Activated CD8-positive, alpha-beta memory T cell treated with anti-CD3 and anti-CD28 coated beads for 1 hour (primary cell): ENCODE measurements at regions not wholly inside any gene's neighbourhood (a gene's known extent, or its start where the extent isn't known, plus 50 kb on each side); places are given as distances from the start of the nearest gene placed in this dataset.

Experiments
- DNase-seq, 2 donors: peaks; one replicate each; pipeline ENCODE4 v3.0.0-alpha.2; 2020; ENCODE audit warnings: low read depth in 1 of 2; ENCODE audit errors: extremely low read depth in 1 of 2

DNA sequence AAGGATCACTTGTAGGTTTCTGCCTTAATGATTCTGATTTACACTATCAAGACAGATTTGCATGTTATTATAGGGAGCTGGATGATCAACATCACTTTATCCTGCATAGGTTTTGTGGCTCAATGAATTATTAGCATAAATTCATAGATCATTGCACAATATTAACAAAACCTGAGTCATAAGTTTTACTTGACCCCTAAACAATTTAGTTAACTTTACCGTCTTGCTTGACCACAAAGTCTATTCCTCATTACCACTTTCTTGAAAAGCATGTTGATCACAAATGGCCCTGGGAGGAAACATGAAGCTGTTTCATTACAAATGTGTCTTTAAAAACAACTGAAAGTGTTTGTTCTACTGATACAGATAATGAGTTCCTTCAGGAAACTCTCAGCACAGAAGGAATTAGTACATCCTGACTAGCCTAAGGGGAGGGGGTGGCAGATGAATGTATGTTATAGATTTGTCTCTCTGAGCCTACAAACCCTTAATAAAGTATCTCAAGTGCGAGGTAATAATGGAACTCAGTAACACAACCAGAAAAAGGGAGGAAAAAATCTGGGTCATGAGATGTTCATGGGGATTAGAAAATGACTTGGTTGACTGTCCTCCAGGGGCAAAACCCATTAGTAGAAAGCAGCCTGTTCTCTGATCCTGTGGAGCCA, 303.4 kb downstream of the PIK3C3 start:
- DNase-seq = no peak

DNA sequence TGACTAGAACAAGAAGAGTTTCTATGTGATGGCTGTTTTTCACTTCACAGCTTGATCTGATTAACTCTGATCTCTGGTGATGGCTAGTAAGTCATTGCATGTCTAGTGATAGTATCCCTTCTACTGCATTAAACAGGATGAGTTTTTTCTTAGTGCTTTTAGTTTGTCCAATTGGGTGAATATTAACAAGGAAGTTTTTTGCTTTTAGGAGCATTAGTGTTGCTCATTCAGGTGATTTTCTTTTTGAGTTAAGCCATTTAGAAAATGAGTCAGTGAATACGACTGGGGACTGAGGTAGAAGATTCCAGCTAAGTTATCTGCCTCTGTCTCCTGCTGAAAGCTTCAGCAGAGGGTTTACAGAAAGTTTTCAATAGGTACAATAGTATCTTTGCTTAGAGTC, 306.7 kb downstream of the PIK3C3 start:
- DNase-seq = no peak

DNA sequence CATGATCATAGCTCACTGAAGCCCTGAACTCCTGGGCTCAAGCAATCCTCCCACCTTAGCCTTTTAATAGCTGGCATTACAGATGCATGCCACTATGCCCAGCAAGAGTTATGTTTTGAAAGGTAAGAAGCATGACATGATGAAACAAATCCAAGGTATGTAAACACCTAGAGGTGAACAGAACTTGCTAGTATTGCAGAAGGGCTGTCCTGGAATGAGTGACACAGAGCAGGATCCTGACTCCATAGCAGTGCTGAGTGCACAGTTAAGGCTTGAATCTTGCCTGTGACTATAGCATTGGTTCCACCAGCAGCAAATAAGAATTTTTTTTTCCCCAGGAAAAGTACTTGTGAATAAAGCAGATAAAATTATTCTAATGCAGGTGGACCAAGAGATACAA, 309.5 kb downstream of the PIK3C3 start:
- no peak for DNase-seq

DNA sequence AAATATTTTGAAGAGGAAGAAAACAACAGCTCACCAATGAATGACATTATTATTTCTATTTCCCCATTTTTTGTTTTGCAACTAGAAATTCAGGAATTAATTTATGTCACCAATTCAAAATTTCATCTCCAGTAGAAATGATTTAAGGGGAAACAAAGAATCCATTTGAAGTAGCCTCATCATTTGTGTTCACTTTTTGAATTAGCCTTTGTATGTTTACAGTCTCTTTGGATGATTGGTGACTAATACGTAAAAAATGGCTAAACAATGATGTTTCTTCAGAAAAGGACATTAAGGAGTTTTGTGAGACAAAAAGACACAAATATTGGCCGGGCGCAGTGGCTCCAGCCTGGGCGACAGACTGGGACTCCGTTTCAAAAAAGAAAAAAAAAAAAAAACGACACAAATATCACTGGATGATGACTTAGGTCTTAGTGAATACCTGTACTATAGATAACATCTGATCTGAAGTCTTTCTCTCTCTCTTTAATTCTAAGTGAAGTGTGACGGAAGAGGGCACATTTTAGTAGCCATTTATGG, 313.2 kb downstream of the PIK3C3 start:
- no peak for DNase-seq

DNA sequence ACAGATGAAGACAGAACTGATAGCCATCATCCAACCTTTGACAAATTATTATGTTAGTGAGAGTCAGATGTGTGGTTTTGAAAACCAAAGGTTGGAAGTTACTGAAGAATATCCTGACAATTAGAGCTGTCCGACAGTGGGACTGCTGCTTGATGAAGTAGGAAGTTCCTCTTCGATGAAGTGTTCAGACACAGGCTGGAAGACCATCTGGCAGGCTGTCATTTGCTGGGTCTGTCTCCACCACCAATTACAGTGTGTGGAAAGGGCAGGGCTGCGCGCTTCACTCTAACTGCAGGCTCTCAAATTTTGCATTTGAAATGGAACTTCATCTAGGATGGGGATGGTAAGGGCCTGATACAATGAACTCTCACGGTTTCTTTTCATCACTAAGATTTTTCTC, 313.8 kb downstream of the PIK3C3 start:
- no peak for DNase-seq

DNA sequence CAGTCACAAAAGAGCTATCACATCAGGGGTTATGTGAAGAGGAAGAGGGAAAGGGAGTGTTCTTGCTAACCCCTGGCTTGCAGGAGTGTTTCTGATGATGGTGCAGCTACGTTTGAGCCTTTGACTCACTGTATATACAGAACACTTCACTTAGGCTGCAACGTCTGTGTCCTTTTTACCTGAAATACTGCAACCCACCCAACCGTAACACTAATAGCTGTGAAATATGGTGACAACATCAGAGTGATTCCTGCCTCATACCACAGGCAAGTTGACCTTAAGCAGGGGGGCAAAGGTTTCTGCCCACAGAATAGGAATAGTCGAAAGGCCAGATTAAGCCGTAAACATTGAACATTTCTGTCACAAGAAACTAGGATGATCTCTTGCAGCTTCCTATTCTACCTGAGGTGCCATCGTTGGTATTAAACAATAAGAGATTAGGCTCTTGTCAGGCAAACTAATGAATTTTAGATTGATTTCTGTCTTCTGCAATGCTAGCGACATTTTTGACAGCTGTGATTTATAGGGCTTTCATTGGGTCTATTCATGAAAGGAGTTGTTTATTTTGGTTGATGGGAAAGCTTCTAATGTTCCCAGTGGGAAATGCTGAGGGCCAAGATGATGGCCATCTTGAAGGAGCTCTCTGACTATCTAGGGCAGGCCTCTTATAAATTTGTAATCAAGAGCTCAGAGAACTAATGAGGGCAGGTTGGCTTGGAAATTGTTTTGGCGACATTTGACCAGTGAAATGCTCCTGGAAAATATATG, 316.8 kb downstream of the PIK3C3 start:
- DNase-seq = no peak

DNA sequence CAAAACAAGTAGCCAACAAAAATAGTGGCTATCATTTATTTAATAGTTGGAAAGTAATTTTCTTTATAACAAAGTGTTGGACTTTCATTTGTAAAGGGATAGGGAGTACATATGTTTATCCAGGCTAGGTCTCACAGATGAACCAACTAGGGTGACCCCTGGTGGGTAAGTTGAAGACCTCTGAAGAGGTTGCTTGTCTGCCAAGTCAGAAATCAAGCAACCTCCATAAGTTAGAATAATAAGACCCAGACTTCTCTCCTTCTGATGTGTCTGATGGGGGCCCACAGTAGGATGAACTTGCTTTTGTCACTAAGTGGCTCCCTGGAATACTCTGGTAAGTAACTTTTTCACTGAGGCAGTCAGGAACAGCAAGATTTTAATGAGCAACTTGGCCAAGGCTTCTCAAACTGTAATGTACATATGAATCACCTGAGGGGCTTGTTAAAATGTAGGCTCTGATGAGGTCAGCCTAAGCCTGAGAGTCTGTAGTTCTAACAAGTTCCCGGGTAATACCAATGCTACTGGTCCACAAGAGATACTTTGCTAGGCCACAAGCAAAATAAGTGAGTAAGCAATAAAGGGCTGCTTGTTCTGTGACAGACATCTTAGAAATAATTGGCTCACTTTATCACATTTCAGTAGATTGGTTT, 319.6 kb downstream of the PIK3C3 start:
- DNase-seq = no peak

DNA sequence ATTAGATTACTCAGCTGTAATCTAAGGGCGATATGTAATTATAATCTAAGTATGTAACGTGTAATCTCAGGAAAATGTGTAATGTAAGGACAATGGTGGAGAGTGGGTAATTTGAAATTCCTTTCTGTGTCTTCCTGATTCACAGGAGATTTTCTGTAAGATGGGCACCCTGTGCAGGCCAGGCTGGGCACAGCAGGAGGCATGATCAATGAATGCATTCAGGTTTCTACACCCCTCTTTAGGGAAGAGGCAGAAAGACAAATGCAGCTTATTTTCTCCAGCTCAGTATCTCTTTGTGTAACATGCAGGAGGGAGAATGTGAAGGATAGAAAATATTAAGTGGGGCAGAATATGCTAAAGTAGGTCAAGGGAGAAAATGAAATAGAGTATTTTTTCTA, 320.1 kb downstream of the PIK3C3 start:
- DNase-seq = no peak

DNA sequence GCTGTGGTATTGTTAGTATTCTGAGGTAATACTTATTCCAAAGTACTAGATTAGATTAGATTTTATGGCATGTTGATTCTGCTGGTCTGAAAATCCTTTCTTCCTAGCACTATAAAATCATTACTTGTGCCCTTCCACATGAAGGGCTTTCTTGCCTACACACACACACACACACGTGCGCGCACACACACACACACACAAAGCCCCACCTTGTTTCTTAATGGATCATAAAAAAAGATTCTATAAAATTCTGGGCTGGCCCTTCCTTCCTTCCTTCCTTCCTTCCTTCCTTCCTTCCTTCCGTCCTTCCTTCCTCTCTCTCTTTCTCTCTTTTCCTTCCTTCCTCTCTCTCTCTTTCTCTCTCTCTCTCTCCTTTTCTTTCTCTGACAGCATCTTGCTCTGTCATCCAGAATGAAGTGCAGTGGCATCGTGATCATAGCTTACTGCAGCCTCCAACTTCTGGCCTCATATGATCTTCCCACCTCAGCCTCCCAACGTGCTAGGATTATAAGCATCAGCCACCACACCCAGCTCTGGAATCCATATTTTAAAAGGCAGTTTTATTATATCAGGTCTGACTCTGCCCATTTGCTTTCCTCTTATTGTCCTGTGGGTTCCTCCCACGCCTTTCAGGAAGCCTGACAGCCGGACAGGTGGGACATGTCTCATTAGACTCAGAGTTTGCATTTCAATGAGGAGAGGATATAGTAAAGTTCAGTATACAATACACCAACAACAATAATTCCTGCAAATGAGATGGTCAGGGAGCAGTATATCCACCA, 321.1 kb downstream of the PIK3C3 start:
- DNase-seq = no peak

DNA sequence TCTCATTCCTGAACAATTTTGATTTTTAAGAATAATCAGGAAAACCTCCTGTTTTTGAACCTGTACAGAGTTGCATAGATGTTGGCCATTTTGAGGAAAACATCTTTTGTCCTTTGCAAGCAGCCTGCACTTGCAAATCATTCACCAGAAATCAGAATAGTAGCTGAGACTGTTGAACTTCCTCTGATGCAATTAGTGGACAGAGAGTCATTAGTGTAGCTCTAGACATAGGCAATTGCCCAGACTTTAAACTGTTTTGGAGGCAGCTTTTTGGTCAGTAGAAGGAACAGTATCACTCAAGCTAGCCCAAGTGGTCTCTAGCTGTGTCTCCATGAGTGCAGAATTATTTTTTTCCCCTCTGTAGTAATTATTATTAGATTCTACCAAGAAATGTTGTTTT, 326.1 kb downstream of the PIK3C3 start:
- no peak for DNase-seq

DNA sequence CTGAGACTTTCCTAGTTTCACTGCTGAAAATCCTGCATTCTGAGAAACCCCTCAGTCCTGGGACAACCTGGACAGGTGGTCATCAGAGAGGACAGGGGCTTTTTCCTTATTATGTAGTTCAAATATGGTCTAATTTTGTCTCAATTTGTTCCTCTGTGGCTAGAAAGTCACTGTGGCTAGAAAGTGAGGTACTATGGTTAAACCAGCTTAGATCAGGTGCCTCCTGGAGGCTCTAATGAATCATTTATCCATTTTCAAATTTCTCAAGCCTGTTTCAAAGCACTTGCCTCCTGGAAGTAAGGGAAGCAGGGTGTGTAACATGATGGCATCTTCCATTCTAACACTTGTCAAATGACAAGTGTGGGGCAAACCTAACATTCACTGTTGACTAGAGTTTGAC, 326.8 kb downstream of the PIK3C3 start:
- no peak for DNase-seq

DNA sequence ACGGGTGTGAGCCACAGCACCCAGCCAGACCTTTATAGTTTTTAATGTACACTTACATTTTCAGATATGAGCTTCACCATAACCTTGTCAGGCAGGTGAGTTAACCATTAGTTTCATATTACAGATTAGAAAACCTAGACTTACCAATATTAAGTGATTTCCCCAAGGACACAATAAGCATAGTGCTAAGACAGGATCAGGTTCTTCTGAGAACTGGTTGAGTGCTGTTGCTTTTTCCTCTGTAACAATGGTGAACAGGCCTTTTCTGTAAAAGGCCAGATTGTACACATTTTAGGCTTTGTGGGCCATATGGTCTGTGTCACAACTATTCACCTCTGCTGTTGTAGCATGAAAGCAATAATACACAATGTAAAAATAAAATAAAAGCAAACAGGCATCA, 332.0 kb downstream of the PIK3C3 start:
- no peak for DNase-seq

DNA sequence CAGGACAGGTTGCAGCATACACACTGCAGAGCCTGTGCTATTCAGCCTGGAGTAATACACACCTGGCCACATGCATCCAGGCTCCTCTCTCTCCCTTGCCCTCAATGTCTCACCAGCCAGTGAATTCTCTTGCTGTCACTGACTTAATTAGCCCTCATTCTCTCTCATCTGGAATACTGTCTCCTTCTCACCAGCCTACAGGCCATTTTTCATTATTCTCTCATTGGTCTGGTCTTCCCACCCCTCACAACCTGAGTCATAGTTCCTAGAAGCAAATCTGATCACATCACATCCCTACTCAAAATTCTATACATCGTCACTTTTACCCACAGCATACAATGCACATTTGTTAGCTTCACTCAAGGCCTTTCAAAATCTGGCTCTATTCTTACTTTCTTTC, 333.1 kb downstream of the PIK3C3 start:
- DNase-seq = no peak

DNA sequence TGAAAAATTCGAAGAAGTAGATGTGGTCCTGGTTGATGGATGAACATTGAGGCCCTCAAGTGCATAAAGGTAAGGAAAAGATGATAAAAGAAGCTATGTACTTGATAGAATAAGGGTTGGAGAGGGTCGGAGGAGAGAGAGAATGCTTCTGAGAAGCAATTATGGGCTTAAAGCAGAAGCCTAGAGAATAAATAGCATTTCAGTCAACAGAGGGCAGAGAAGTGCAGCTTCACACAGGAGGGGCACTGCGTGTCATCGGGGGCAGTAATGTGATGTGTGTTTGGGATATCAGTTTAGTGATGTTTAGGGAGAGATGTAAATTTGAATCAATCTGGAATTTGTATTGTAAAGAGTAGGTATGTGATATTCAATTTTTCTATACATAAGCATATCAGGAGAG, 334.5 kb downstream of the PIK3C3 start:
- no peak for DNase-seq

DNA sequence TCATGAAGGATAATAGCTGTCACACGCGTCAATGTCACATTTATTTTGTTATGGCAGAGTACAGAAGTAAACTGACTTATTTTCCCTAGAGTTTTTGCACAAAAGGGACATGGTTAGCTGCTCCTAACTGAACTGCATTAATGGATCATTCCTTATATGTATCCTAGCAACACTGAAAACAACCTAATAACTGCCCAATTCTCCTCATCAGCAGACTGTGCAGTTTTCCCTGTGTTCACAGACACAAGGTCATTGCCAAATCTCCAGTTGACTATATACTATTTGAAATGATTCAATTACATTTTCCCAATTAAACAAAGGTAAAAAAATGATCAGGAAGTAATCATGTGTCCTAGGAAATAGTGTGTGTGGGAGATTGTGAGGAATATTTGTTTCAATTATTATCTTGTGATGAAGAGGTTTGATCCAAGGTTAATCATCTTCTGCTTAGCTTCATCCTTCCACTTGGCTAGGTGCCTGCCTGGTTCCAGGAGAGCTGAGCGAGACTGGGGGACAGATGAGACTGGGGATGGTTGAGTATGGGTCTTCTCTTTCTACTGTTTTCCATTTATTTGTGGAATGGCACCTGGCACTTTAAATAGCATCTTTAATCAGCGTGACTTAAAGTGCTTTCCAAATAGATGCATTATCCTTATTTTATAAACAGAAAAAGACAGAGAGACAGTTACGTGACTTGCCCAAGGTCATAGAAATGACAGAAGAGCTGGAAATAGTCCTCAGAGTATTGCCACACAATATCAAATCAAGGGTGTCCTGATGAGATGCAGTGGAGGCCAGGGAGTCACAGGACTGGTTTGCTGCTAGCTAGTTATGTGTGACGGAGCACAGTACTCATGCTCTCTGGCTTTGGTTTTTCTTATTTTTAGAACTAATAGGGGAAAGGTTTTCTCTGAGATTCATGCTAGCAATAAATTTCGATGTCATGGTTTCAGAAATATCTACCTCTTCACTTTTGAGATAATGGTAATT, 335.6 kb downstream of the PIK3C3 start:
- DNase-seq = no peak

DNA sequence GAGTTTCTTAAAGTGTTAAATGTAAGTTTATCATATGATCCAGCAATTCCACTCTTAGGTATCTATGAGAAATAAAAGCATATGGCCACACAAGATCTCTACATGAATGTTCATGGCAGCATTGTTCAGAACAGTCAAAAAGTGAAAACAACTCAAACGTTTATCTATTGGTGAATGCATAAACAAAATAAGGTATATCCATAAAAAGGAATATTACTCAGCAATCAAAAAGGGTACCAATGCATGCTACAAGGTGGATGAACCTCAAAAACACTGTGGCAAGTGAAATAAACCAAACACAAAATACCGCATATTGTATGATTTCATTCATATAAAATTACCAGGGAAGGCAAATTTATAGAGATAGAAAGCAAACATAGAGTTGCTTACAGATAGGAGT, 337.6 kb downstream of the PIK3C3 start:
- no peak for DNase-seq

DNA sequence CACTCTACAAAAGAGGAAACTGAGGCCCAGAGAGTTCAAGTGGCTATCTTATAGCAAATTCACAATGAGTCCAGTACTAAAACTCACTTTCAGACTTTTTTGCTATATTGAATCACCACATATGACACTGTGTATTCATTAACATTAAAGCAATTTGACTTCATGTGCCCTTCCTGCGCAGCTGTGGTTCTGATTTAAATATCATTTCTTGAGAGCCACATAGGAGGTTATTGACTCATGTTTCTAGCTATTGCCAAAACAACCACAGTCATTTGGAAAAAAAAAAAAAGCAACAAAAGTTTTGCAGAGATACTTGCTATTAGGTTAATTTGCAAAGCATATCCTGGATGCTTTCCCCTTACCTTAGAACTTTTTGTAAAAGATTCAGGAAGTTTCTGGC, 341.2 kb downstream of the PIK3C3 start:
- no peak for DNase-seq

DNA sequence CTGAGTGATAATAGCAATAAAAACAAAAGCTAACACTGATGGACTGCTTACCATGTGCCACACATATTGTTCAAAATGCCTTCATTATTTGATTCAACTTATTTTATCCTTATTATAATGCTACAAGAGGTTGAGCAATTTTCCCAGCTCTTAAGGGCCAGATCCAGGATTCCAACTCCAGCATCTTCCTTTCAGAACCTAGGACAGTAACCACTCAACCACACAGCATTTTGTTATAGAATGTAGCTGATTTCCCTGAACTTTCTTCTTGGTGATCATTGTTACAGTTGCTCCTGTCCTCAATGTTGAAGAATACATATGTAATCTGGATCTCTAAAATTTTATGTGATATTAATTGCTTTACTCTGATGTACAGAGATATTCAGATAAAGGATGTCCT, 341.7 kb downstream of the PIK3C3 start:
- DNase-seq = no peak

DNA sequence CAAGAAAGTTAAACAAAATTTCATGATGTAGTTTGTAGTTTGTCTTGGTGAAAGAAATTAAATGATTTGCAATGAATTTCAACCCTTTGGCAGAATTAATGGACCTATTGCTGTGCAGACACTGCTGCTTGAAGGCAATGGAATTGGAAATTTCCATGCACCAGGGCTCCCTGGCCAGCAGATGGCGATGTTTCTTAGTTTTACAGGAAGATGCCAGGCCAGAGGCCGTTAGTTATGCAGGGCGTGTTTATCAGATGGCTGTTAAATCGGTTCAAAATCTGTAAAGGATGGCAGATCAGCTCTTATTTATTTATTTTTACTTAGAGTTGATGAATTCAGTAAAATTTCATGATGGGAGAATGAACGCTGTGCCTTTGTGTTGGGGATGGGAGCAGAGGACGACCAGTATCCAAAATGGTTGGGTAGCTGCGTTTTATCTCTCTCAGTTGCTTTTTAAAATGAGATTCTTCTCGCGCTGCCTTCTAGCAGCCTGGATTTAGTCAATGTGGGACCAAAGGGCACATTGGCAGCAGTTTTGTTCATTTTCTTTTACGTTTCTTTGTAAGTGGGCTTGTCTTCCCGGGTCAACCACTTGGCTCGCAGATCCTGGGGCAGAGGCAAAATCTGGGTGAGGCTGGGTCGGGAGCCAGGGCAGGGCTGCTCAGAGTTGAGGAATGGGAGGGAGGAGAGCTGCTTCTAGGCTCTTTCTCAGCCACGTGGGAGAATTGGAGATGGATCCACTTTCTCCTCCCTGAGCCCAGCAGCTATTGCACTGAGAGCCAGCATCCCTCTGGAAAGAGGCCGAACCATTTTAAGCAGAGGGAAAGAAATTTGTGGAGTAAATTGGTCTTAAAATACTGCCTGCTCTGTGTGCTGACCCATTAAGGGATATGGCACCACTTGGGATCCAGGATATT, 344.0 kb downstream of the PIK3C3 start:
- DNase-seq = peak in 1 of 2 donors; percentile 13
